PC-9 (cell line): ENCODE measurements at regions not wholly inside any gene's neighbourhood (a gene's known extent, or its start where the extent isn't known, plus 50 kb on each side); places are given as distances from the start of the nearest gene placed in this dataset.

ENCODE experiments used
- CTCF ChIP-seq: fragments of 200-600 bp; sonication (generic); conservative IDR thresholded peaks from 2 replicates; pipeline ENCODE4 v1.6.1; 2017; ENCODE audit warnings: mixed run types, antibody characterized with exemption, mild to moderate bottlenecking, moderate library complexity
- EZH2 ChIP-seq: fragments of 200-600 bp; sonication (generic); IDR thresholded peaks from 2 replicates; pipeline ENCODE4 v1.8.0; 2017; ENCODE audit warnings: antibody characterized with exemption, low read depth

DNA sequence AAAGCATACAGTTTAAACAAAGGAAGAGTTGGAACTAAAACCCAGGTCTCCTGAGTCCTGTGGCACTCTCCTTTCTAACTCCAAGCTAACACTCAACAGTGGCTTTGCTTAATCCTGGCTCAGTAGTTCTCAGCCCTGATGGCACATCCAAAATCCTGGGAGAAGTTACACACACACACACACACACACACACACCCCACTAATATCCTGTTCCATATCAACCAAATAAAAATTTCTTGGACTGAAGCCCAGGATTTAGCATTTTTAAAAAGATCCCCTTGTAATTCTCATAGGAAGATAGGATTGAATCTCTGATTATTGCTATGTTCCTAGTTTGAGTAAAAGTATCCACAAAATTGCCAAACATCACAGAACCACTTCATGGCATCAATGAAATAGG lies 136.1 kb upstream of the RIOK3 start:
- TF ChIP-seq CTCF, result no peak
- TF ChIP-seq EZH2, result no peak
